Activated B cell treated with CpG ODN at 0.5 μM for 24 hours (primary cell): ENCODE measurements at regions not wholly inside any gene's neighbourhood (a gene's known extent, or its start where the extent isn't known, plus 50 kb on each side); places are given as distances from the start of the nearest gene placed in this dataset.

Experiments
- ATAC-seq: fragments of 200-7000 bp; cut with Tn5 transposase; one replicate; pipeline ENCODE4 v1.10.0; 2021; ENCODE audit warnings: low read depth, mild to moderate bottlenecking, moderate library complexity
- CTCF ChIA-PET: fragments of 350-600 bp; sonication (Branson Sonifier 250); formaldehyde crosslinking; loops from one replicate; lab custom pipeline; 2021; ENCODE audit warnings: antibody characterized with exemption; lab: Charles Lee
- POLR2A ChIA-PET: fragments of 350-600 bp; sonication (Branson Sonifier 250); formaldehyde crosslinking; loops from one replicate; lab custom pipeline; 2021; ENCODE audit warnings: antibody characterized with exemption; lab: Charles Lee
- DNase-seq: peaks from one replicate; pipeline ENCODE4 v3.0.0; 2022
- H3K27ac Mint-ChIP-seq: one replicate; pipeline ENCODE4 v1.8.0; 2020; ENCODE audit warnings: mixed read lengths
- H3K27me3 Mint-ChIP-seq: one replicate; pipeline ENCODE4 v1.8.0; 2021; ENCODE audit warnings: mixed read lengths
- H3K36me3 Mint-ChIP-seq: one replicate; pipeline ENCODE4 v1.8.0; 2021; ENCODE audit warnings: low read depth, mixed read lengths
- H3K4me1 Mint-ChIP-seq: one replicate; pipeline ENCODE4 v1.8.0; 2021; ENCODE audit warnings: mixed read lengths
- H3K4me3 Mint-ChIP-seq: one replicate; pipeline ENCODE4 v1.8.0; 2020; ENCODE audit warnings: mild to moderate bottlenecking, mixed read lengths
- H3K9me3 Mint-ChIP-seq: one replicate; pipeline ENCODE4 v1.8.0; 2020; ENCODE audit warnings: mixed read lengths
- CTCF ChIP-seq: fragments of 200-600 bp; IDR thresholded peaks from one replicate; pipeline ENCODE4 v1.8.0; 2022; ENCODE audit warnings: antibody characterized with exemption, mild to moderate bottlenecking
- intact Hi-C: fragments of 100-400 bp; cut with micrococcal nuclease; formaldehyde crosslinking; loops from one replicate; pipeline ENCODE4 v1.15.1; 2024

GRCh38 chr18:78102135-78102534, 852.5 kb downstream of the GALR1 start:
- TF ChIP-seq CTCF = no peak
- no peak for ATAC-seq
- POLR2A ChIA-PET = no interaction called here
- Mint-ChIP-seq H3K4me1 (no peaks in the 10 kb centered on the region), H3K36me3 (no peaks in the 10 kb centered on the region), H3K4me3 (no peak overlapping the region), H3K27me3 (no peaks in the 10 kb centered on the region), H3K9me3 (no peaks in the 10 kb centered on the region), H3K27ac (no peak overlapping the region)
- intact Hi-C loops = no loop called here
- CTCF ChIA-PET = no interaction called here
- DNase-seq = no peak

GRCh38 chr18:78105611-78106010, 856.0 kb downstream of the GALR1 start:
- no peak overlapping the region for H3K27ac Mint-ChIP-seq
- CTCF ChIA-PET = no interaction called here
- H3K4me3 Mint-ChIP-seq = no peak overlapping the region
- DNase-seq (no peak), ATAC-seq (no peak)
- no peak for TF ChIP-seq CTCF
- POLR2A ChIA-PET = no interaction called here
- no peaks in the 10 kb centered on the region for H3K4me1 Mint-ChIP-seq
- no peaks in the 10 kb centered on the region for H3K9me3 Mint-ChIP-seq
- H3K36me3 Mint-ChIP-seq = no peaks in the 10 kb centered on the region
- intact Hi-C loops = no loop called here
- H3K27me3 Mint-ChIP-seq = no peaks in the 10 kb centered on the region

GRCh38 chr18:78106946-78107345, 857.3 kb downstream of the GALR1 start:
- Mint-ChIP-seq H3K27ac (no peak overlapping the region), H3K4me3 (no peak overlapping the region), H3K4me1 (no peaks in the 10 kb centered on the region), H3K36me3 (no peaks in the 10 kb centered on the region), H3K9me3 (no peaks in the 10 kb centered on the region), H3K27me3 (no peaks in the 10 kb centered on the region)
- intact Hi-C loops = no loop called here
- CTCF ChIA-PET = no interaction called here
- POLR2A ChIA-PET = no interaction called here
- TF ChIP-seq CTCF = no peak
- no peak for DNase-seq
- ATAC-seq = no peak

- no peak overlapping the region for H3K4me3 Mint-ChIP-seq
- ChIA-PET CTCF (no interaction called here), POLR2A (no interaction called here)
- TF ChIP-seq CTCF = no peak
- no peaks in the 10 kb centered on the region for H3K27me3 Mint-ChIP-seq
- no peak for DNase-seq
- intact Hi-C loops = no loop called here
- H3K9me3 Mint-ChIP-seq = no peaks in the 10 kb centered on the region
- ATAC-seq = no peak
- H3K27ac Mint-ChIP-seq = no peak overlapping the region
- no peaks in the 10 kb centered on the region for H3K36me3 Mint-ChIP-seq
- no peaks in the 10 kb centered on the region for H3K4me1 Mint-ChIP-seq
Observed at GRCh38 chr18:78107363-78107762, 857.7 kb downstream of the GALR1 start.

- intact Hi-C loops = no loop called here
- TF ChIP-seq CTCF = no peak
- Mint-ChIP-seq H3K9me3 (no peaks in the 10 kb centered on the region), H3K27ac (no peak overlapping the region), H3K4me1 (no peaks in the 10 kb centered on the region), H3K4me3 (no peak overlapping the region), H3K27me3 (no peaks in the 10 kb centered on the region), H3K36me3 (no peaks in the 10 kb centered on the region)
- ChIA-PET POLR2A (no interaction called here), CTCF (no interaction called here)
- DNase-seq (no peak), ATAC-seq (no peak)
Observed at GRCh38 chr18:78108554-78108953, 858.9 kb downstream of the GALR1 start.
